ENCODE measurements at regions not wholly inside any gene's neighbourhood (a gene's known extent, or its start where the extent isn't known, plus 50 kb on each side); places are given as distances from the start of the nearest gene placed in this dataset.
"Not testable (repeated sequence)": the region's sequence is repeated elsewhere in the genome, so short reads cannot be mapped to it uniquely, and the experiment has no call there.

DNA sequence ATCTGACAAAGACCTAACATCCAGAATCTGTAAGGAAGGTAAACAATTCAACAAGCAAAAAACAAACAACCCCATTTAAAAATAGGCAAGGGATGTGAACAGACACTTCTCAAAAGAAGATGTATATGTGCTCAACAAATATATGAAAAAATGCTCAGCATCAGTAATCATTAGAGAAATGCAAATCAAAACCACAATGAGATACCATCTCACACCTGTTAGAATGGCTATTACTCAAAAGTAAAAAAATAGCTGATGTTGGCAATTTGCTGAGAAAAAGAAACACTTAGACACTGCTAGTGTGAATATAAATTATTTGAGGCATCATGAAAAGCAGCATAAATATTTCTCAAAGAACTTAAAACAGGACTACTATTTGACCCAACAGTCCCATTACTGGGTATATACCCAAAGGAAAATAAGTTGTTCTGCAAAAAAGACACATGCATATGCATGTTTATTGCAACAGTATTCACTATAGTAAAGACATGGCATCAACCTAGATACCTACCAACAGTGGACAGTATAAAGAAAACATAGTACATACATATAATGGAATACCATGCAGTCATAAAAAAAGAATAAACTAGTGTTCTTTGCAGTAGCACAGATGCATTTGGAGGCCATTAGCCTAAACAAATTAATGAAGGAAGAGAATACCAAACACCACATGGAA lies 980.1 kb downstream of the KCNMA1 start:
- no peak for DNase-seq

- no peak for DNase-seq
These were observed 986.5 kb downstream of the KCNMA1 start for GRCh38 chr10:76651154-76651553.

DNA sequence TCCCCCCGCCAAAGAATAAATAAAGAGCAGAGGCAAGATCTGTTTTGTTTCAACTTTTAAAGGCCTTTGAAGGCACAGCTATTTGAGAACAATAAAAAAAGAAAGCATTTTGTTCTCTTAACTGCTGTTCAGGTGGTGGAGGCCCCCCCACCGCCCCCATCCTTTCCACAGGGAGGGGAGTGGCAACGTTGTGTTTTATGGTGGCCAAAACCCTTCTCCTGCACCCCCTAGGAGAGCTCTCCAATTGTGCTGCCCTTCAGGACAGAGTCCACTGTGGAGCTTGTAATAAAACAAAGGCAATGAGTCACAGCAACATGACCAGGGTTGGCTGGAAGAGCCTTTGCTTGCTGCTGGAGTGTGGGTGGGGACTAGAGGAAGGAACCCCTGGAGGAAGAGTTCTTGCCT lies 987.9 kb downstream of the KCNMA1 start:
- DNase-seq: no peak

DNA sequence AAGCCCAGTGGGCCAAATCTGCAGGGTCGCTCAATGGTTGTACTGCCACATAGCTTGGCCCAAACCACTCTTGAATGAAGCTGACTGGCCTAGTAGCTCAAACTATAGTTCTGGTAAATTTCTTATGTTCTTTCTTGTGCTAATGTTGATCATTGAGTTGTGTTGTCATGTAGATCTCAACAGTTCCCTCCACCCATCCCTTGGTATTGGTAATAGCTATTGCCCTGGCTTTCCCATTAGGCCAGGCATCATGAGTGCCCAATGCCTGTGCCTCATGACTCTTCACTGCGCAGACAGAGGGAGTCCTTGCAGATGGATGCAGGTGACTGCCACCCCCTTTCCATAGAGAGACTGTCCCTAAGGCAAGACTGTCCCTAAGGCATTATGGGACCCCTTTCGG lies 988.4 kb downstream of the KCNMA1 start:
- no peak for DNase-seq

GRCh38 chr10:76647301-76647700 lies 990.3 kb downstream of the KCNMA1 start:
- no peak for DNase-seq

GRCh38 chr10:76645341-76645740 lies 992.3 kb downstream of the KCNMA1 start:
- DNase-seq: peak; percentile 26

- DNase-seq: no peak
These were observed 993.1 kb downstream of the KCNMA1 start for GRCh38 chr10:76644476-76644875.

DNA sequence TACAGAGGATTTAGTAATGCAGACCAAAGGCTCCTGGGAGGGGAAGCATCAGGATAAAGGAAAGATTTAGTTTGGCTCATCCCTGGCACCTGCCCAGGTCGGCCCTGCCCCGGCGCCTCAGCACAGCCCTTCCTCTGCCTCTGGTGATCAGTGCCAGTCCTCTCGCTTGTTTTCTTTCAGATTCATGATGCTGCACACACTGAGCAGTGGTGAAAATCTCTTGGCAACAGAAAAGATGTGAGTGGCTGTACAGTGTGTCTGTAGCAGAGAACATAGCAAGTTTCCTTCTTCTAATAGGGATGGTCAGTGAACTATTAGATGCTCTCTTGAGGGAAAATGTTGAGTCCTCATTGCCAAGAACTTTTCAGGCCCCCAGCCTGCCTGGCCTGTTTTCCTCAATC lies 994.1 kb downstream of the KCNMA1 start:
- peak; percentile 31 for DNase-seq

GRCh38 chr10:76642358-76642757 lies 995.2 kb downstream of the KCNMA1 start:
- no peak for DNase-seq

GRCh38 chr10:76641215-76641614 lies 996.4 kb downstream of the KCNMA1 start:
- peak; percentile 53 for DNase-seq

- peak; percentile 91 for DNase-seq
These were observed 996.8 kb downstream of the KCNMA1 start for GRCh38 chr10:76640806-76641205.

- peak; percentile 50 for DNase-seq
These were observed 1004.9 kb downstream of the KCNMA1 start for GRCh38 chr10:76632767-76633051.

DNA sequence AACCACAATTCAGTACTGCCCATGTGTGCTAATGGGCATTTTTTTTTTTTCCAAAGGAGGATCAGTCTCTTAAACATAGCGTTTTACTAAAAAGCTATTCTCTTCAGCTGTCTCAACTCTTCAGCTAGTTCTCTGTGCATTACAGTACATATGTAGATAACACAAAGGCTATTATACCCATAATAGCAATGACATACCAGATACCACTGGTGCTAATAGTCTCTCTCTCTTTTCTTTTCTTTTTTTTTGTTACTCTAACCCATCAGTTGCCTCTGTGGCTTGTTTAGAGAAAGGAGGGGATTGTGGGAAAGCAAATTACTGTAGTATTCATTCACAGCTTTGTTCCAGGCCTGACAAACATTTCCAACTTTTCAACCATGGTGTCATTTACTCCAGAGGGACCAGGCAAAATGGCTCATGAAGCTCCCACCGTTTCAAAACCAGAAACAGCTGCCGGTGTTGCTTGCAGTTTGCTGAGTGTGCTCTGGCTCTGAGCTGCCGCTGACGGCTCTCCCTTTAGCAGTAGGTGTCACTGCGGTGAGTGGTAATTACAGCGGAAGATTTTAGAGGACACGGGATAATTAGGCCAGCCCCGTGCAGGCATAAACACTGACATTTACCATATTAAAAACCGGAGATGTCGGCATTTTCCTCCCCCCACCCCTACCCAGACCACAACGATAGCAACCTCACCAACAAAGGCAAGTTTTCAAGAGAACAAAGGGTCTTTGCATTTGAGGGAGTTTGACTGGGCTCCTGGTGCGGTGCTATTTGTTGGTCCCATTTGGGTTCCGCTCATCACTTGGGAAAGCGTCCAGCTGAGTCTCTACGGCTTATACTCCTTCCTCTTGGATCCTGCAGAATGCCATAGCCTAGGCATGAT lies 1005.5 kb downstream of the KCNMA1 start:
- DNase-seq: peak; percentile 30

- no peak for DNase-seq
These were observed 1006.5 kb downstream of the KCNMA1 start for GRCh38 chr10:76631036-76631670.

DNA sequence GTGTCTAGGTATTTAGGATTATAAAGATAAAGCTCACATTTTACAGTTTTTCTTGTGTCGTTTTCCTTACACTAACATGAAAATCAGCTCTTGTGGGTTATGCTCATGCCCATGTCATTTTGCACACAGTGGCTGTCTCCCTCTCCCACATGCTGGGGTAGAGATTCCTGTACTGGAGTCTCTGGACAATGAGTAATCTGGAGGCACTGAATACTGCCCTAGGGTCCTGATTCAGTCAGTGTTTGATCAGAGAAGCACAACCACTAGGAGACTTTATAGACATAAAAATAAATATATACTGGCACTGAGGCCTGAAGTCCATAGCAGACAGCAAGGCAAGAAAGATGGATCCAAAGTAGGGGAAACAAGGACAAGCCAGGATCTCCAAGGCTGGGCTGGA lies 1008.8 kb downstream of the KCNMA1 start:
- no peak for DNase-seq

- DNase-seq: no peak
These were observed 1011.2 kb downstream of the KCNMA1 start for GRCh38 chr10:76626386-76626785.

- DNase-seq: no peak
These were observed 1013.1 kb downstream of the KCNMA1 start for GRCh38 chr10:76624470-76624869.

- no peak for DNase-seq
These were observed 1015.6 kb downstream of the KCNMA1 start for GRCh38 chr10:76621886-76622620.

- DNase-seq: no peak
These were observed 1019.0 kb downstream of the KCNMA1 start for GRCh38 chr10:76618641-76619040.

DNA sequence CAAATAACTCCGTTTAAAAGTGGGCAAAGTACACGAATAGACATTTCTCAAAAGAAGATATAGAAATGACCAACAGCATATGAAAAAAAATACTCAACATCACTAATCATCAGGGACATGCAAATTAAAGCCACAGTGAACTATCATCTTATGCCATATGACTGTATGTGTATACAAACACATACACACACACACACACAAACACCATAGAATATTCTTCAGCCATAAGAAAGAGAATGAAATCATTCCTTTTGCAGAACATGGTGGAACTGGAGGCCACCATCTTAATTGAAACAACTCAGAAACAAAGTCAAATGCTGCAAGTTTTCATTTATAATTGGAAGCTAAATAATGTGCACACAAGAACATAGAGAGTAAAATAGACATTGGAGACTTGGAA lies 1019.4 kb downstream of the KCNMA1 start:
- no peak for DNase-seq

GRCh38 chr10:76616666-76617065 lies 1020.9 kb downstream of the KCNMA1 start:
- DNase-seq: not testable (repeated sequence)

GRCh38 chr10:76615049-76615448 lies 1022.6 kb downstream of the KCNMA1 start:
- DNase-seq: no peak
